ENCODE measurements at regions not wholly inside any gene's neighbourhood (a gene's known extent, or its start where the extent isn't known, plus 50 kb on each side); places are given as distances from the start of the nearest gene placed in this dataset.
"Not testable (repeated sequence)": the region's sequence is repeated elsewhere in the genome, so short reads cannot be mapped to it uniquely, and the experiment has no call there.

- H3K27me3 ChIP-seq (ENCODE audit: control insufficient read depth in 1 of 2, insufficient read depth in 2 of 2, low read length in 2 of 2): peaks cover 0 to 7% of the 10 kb centered on the region in 2 experiments
- ChIA-PET CTCF (no interaction called here), POLR2A (no interaction called here)
- H3K36me3 Mint-ChIP-seq (ENCODE audit: low read depth): no peaks in the 10 kb centered on the region
- H3K9me3 ChIP-seq (ENCODE audit: control insufficient read depth in 1 of 2, insufficient read depth in 1 of 2, low read length in 2 of 2): peaks cover 0 to 10% of the 10 kb centered on the region in 2 experiments
- ATAC-seq (ENCODE audit: poor library complexity): no peak
- no peaks in the 10 kb centered on the region for H3K9me3 Mint-ChIP-seq
- intact Hi-C loops (cut with DNase I, micrococcal nuclease): no loop called here
- H3K4me3 ChIP-seq (ENCODE audit: low read length): no peak overlapping the region
- H3K4me1 Mint-ChIP-seq (ENCODE audit: low read depth): no peaks in the 10 kb centered on the region
- H3K27ac ChIP-seq (ENCODE audit: low read depth in 1 of 2, low read length in 2 of 2): no peak overlapping the region
- H3K27ac Mint-ChIP-seq: no peak overlapping the region
- H3K27me3 Mint-ChIP-seq: peaks cover 11% of the 10 kb centered on the region
- DNase-seq: no peak
- H3K4me1 ChIP-seq (ENCODE audit: insufficient read depth, low read length): no peaks in the 10 kb centered on the region
- no peaks in the 10 kb centered on the region for H3K36me3 ChIP-seq (ENCODE audit: insufficient read depth, low read length)
- no peak overlapping the region for H3K4me3 Mint-ChIP-seq
- no peak for TF ChIP-seq CTCF (IDR thresholded peaks at IDR 0.05)
Measured at GRCh38 chr11:112666253-112666652, 295.0 kb upstream of the NCAM1 start.

GRCh38 chr11:112670806-112671570 is 290.2 kb upstream of the NCAM1 start:
- no peak for ATAC-seq (ENCODE audit: poor library complexity)
- Mint-ChIP-seq H3K9me3 (no peaks in the 10 kb centered on the region), H3K27ac (no peak overlapping the region), H3K27me3 (peaks cover 16% of the 10 kb centered on the region), H3K4me1 (ENCODE audit: low read depth) (no peaks in the 10 kb centered on the region), H3K36me3 (ENCODE audit: low read depth) (no peaks in the 10 kb centered on the region), H3K4me3 (no peak overlapping the region)
- Histone ChIP-seq H3K27me3 (ENCODE audit: control insufficient read depth in 1 of 2, insufficient read depth in 2 of 2, low read length in 2 of 2) (peaks cover 0 to 7% of the 10 kb centered on the region in 2 experiments), H3K4me3 (ENCODE audit: low read length) (no peak overlapping the region), H3K27ac (ENCODE audit: low read depth in 1 of 2, low read length in 2 of 2) (no peak overlapping the region), H3K4me1 (ENCODE audit: insufficient read depth, low read length) (no peaks in the 10 kb centered on the region), H3K36me3 (ENCODE audit: insufficient read depth, low read length) (no peaks in the 10 kb centered on the region), H3K9me3 (ENCODE audit: control insufficient read depth in 1 of 2, insufficient read depth in 1 of 2, low read length in 2 of 2) (peaks cover 0 to 14% of the 10 kb centered on the region in 2 experiments)
- DNase-seq: no peak
- intact Hi-C loops (cut with DNase I, micrococcal nuclease): no loop called here
- ChIA-PET POLR2A (no interaction called here), CTCF (no interaction called here)
- TF ChIP-seq CTCF (IDR thresholded peaks at IDR 0.05): no peak

- intact Hi-C loops (cut with DNase I, micrococcal nuclease): not testable (repeated sequence)
Measured at GRCh38 chr11:112673401-112673800, 287.8 kb upstream of the NCAM1 start.

GRCh38 chr11:112685111-112685510 is 276.1 kb upstream of the NCAM1 start:
- Mint-ChIP-seq H3K4me3 (no peak overlapping the region), H3K4me1 (ENCODE audit: low read depth) (no peaks in the 10 kb centered on the region)
- no peak for DNase-seq

More at GRCh38 chr11:112673401-112673800, 287.8 kb upstream of the NCAM1 start:
- H3K27me3 ChIP-seq (ENCODE audit: control insufficient read depth in 1 of 2, insufficient read depth in 2 of 2, low read length in 2 of 2); H3K4me3 Mint-ChIP-seq; H3K4me1 Mint-ChIP-seq (ENCODE audit: low read depth); H3K9me3 Mint-ChIP-seq; H3K36me3 Mint-ChIP-seq (ENCODE audit: low read depth); H3K27ac ChIP-seq (ENCODE audit: low read depth in 1 of 2, low read length in 2 of 2); DNase-seq; H3K27ac Mint-ChIP-seq; H3K36me3 ChIP-seq (ENCODE audit: insufficient read depth, low read length); H3K4me3 ChIP-seq (ENCODE audit: low read length); CTCF ChIA-PET; POLR2A ChIA-PET; H3K4me1 ChIP-seq (ENCODE audit: insufficient read depth, low read length); ATAC-seq (ENCODE audit: poor library complexity): not testable (repeated sequence)
- H3K27me3 Mint-ChIP-seq: peaks cover 10% of the 10 kb centered on the region
- peaks cover 0 to 14% of the 10 kb centered on the region in 2 experiments for H3K9me3 ChIP-seq (ENCODE audit: control insufficient read depth in 1 of 2, insufficient read depth in 1 of 2, low read length in 2 of 2)

More at GRCh38 chr11:112685111-112685510, 276.1 kb upstream of the NCAM1 start:
- TF ChIP-seq CTCF (IDR thresholded peaks at IDR 0.05): no peak
- no peaks in the 10 kb centered on the region for H3K9me3 ChIP-seq (ENCODE audit: control insufficient read depth in 1 of 2, insufficient read depth in 1 of 2, low read length in 2 of 2)
- Mint-ChIP-seq H3K27ac (no peak overlapping the region), H3K36me3 (ENCODE audit: low read depth) (no peaks in the 10 kb centered on the region), H3K27me3 (peaks cover 37% of the 10 kb centered on the region), H3K9me3 (no peaks in the 10 kb centered on the region)
- no peaks in the 10 kb centered on the region for H3K36me3 ChIP-seq (ENCODE audit: insufficient read depth, low read length)
- no peak for ATAC-seq (ENCODE audit: poor library complexity)
- intact Hi-C loops (cut with DNase I, micrococcal nuclease): no loop called here
- POLR2A ChIA-PET: no interaction called here
- H3K4me3 ChIP-seq (ENCODE audit: low read length): no peak overlapping the region
- H3K4me1 ChIP-seq (ENCODE audit: insufficient read depth, low read length): no peaks in the 10 kb centered on the region
- H3K27me3 ChIP-seq (ENCODE audit: control insufficient read depth in 1 of 2, insufficient read depth in 2 of 2, low read length in 2 of 2): no peaks in the 10 kb centered on the region
- CTCF ChIA-PET: no interaction called here
- no peak overlapping the region for H3K27ac ChIP-seq (ENCODE audit: low read depth in 1 of 2, low read length in 2 of 2)

All from CD4-positive, alpha-beta T cell (primary cell).